Mucosa of rectum (tissue), 2 donors: ENCODE measurements at regions not wholly inside any gene's neighbourhood (a gene's known extent, or its start where the extent isn't known, plus 50 kb on each side); places are given as distances from the start of the nearest gene placed in this dataset.

Source experiments
- H3K27ac ChIP-seq, 2 donors: one replicate each; pipeline ENCODE4 v1.7.0; 2013; ENCODE audit warnings: inconsistent platforms in 2 of 2, low read depth in 2 of 2, low read length in 2 of 2
- H3K27me3 ChIP-seq, 2 donors: one replicate each; pipeline ENCODE4 v1.7.0; 2013; ENCODE audit warnings: low read length in 2 of 2; ENCODE audit not compliant: control insufficient read depth in 2 of 2, insufficient read depth in 2 of 2
- H3K36me3 ChIP-seq, 2 donors: one replicate each; pipeline ENCODE4 v1.7.0; 2013; ENCODE audit warnings: low read length in 2 of 2; ENCODE audit not compliant: control insufficient read depth in 2 of 2, insufficient read depth in 2 of 2
- H3K4me1 ChIP-seq, 2 donors: one replicate each; pipeline ENCODE4 v1.7.0; 2013; ENCODE audit warnings: low read length in 2 of 2, mild to moderate bottlenecking in 1 of 2; ENCODE audit not compliant: control insufficient read depth in 2 of 2, insufficient read depth in 2 of 2
- H3K4me3 ChIP-seq, 2 donors: one replicate each; pipeline ENCODE4 v1.7.0; 2013; ENCODE audit warnings: low read length in 2 of 2
- H3K9ac ChIP-seq, 2 donors: one replicate each; pipeline ENCODE4 v1.7.0; 2013; ENCODE audit warnings: low read length in 2 of 2, low read depth in 1 of 2, mild to moderate bottlenecking in 1 of 2
- H3K9me3 ChIP-seq, 2 donors: one replicate each; pipeline ENCODE4 v1.7.0; 2013; ENCODE audit warnings: low read length in 2 of 2; ENCODE audit not compliant: control insufficient read depth in 2 of 2
- donor health status: healthy.
- donor health status: Normal muscosa, but diverticular disease.

- Histone ChIP-seq H3K36me3 (no peaks in the 10 kb centered on the region), H3K4me3 (no peak overlapping the region), H3K27ac (no peak overlapping the region), H3K4me1 (no peaks in the 10 kb centered on the region), H3K27me3 (no peaks in the 10 kb centered on the region), H3K9ac (no peak overlapping the region), H3K9me3 (no peaks in the 10 kb centered on the region)
Observed at GRCh38 chr7:106791526-106791925, 73.6 kb upstream of the PIK3CG start.

GRCh38 chr7:106792233-106792926 is 72.7 kb upstream of the PIK3CG start:
- Histone ChIP-seq H3K36me3 (no peaks in the 10 kb centered on the region), H3K27me3 (no peaks in the 10 kb centered on the region), H3K4me3 (no peak overlapping the region), H3K9ac (no peak overlapping the region), H3K9me3 (no peaks in the 10 kb centered on the region), H3K27ac (no peak overlapping the region), H3K4me1 (peaks cover 0 to 4% of the 10 kb centered on the region in 2 donors)

DNA sequence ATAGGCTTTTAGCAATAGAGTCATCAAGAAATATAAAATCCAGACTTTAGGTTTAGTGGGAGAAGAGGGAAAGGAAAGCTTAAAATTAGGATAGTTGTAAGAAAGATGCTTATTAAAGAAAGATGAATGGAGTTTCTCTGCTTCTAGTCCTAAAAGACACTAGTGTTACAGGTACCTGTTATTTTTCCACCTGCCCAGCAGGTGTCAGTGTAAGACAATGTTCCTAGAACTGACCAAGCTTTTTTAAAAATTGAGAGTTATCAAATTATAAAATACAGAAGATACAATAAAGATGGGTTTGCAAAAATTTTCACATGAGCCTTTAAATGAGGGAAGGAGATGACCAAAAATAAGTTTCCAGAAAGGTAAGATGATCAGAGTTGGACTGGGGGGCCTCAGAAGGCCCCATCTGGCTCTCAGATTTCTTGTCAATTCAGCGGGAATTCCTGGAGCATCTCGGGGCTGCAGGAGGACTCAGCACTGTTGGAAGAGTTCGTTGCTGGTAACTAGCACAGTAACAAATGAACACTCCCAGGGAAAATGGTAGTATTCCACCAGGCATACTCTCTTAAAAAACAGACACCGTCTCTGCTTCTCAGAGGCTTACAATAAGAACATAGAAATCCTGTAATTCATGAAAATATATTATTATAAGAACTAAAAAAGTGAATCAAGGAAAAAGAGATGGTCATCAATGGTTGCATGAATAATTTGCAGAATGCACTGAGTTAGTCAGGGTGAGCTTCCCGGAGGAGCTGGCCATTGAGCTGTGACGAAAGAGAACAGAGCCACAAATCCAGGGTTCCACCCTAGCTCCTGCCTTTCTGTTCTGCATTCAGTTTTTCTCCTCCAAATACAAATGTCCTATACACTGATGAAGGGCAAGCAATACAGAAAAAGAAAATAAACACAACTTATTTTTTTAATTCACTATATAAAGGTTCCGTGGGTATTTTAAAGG is 71.8 kb upstream of the PIK3CG start:
- no peak overlapping the region for H3K9ac ChIP-seq
- H3K9me3 ChIP-seq: no peaks in the 10 kb centered on the region
- no peaks in the 10 kb centered on the region for H3K27me3 ChIP-seq
- H3K4me3 ChIP-seq: no peak overlapping the region
- no peak overlapping the region for H3K27ac ChIP-seq
- no peaks in the 10 kb centered on the region for H3K36me3 ChIP-seq
- peaks cover 0 to 4% of the 10 kb centered on the region in 2 donors for H3K4me1 ChIP-seq

DNA sequence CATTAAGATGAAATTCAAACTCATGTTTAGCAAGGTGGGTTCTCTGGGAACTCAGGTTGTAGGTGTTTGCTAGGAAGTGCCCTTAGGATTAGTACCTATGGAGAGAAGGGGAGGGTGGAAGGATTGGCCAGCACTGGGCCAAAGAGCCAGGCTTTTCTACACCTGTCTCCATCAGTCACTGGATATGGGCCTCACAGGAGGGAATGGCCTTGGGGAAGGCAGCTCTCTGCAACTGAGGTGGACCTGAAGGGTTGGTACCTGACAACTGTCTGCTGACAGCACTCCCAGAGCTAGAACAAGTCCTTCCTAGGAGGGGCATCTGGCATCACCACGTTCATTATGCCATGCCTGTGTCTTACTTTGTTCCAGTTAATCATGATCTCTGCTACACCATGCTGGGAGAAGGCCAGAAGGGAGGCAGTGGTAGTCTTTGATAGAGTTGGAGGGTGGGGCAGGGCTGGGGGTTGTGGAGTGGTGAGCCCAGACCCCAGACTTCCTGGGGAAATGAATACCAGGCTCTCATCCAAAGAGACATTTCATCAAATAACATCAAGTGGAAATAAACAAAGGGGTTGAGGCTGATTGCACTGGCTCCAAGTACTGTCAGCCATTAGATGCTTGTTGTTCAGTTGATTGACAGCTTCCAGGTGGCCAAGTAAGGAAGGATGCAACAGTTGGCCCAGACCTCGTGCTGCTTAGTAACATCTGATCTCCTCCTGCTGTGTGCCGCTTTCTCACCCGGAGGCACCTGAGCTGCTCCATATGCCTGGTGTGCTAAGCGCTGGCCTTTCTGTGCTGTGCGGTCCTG is 70.6 kb upstream of the PIK3CG start:
- Histone ChIP-seq H3K36me3 (no peaks in the 10 kb centered on the region), H3K4me3 (no peak overlapping the region), H3K9ac (no peak overlapping the region), H3K27ac (no peak overlapping the region), H3K27me3 (no peaks in the 10 kb centered on the region), H3K9me3 (no peaks in the 10 kb centered on the region), H3K4me1 (peaks cover 0 to 4% of the 10 kb centered on the region in 2 donors)

GRCh38 chr7:106795084-106795876 is 69.8 kb upstream of the PIK3CG start:
- H3K9ac ChIP-seq: no peak overlapping the region
- no peak overlapping the region for H3K27ac ChIP-seq
- no peaks in the 10 kb centered on the region for H3K27me3 ChIP-seq
- H3K36me3 ChIP-seq: no peaks in the 10 kb centered on the region
- H3K4me1 ChIP-seq: peaks cover 0 to 4% of the 10 kb centered on the region in 2 donors
- H3K4me3 ChIP-seq: no peak overlapping the region
- no peaks in the 10 kb centered on the region for H3K9me3 ChIP-seq

- Histone ChIP-seq H3K27me3 (no peaks in the 10 kb centered on the region), H3K4me3 (no peak overlapping the region), H3K9me3 (no peaks in the 10 kb centered on the region), H3K9ac (no peak overlapping the region), H3K27ac (no peak overlapping the region), H3K36me3 (no peaks in the 10 kb centered on the region), H3K4me1 (peaks cover 0 to 4% of the 10 kb centered on the region in 2 donors)
Observed at GRCh38 chr7:106795877-106796231, 69.2 kb upstream of the PIK3CG start.

DNA sequence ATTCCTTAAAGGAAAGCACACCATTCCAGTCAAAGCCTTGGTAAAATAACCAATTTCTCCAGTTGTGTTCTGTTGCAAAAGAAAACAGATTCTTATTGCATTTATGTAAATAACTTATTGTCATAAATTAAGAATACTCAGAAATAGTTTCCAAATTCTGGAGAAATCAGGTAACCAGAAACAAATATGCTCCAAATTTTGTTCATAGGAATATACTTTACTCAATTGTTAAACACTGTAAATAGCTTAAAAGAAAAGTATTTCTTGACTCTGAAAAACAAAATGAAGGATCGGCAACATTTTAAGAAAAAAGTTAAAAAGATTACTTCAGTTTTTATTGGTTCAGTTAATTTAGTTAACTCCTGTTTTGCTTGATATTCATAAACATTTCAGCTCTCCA is 67.1 kb upstream of the PIK3CG start:
- Histone ChIP-seq H3K4me3 (no peak overlapping the region), H3K27me3 (no peaks in the 10 kb centered on the region), H3K9me3 (no peaks in the 10 kb centered on the region), H3K9ac (no peak overlapping the region), H3K27ac (no peak overlapping the region), H3K36me3 (no peaks in the 10 kb centered on the region), H3K4me1 (peaks cover 0 to 4% of the 10 kb centered on the region in 2 donors)

DNA sequence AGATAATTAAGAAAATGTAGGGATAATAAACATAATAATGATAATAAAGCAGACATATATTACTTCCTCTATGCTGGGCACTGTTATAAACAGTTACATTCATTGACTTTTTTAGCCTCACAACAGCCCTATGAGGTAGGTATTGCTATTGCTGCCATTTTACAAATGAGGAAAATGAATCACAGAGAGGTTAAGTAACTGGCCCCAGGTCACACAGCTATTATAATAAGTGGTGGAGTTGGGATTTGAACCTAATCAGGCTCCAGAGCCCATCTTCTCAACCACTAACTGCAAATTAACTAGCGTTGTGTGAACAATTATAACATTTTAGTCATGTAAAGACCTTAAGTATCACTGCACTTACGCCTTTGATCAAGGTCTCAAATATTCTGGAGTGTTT is 62.5 kb upstream of the PIK3CG start:
- H3K9ac ChIP-seq: no peak overlapping the region
- no peaks in the 10 kb centered on the region for H3K4me1 ChIP-seq
- H3K36me3 ChIP-seq: no peaks in the 10 kb centered on the region
- no peak overlapping the region for H3K4me3 ChIP-seq
- H3K27ac ChIP-seq: no peak overlapping the region
- H3K9me3 ChIP-seq: no peaks in the 10 kb centered on the region
- no peaks in the 10 kb centered on the region for H3K27me3 ChIP-seq

GRCh38 chr7:106806556-106806955 is 58.5 kb upstream of the PIK3CG start:
- H3K4me3 ChIP-seq: no peak overlapping the region
- no peaks in the 10 kb centered on the region for H3K27me3 ChIP-seq
- H3K9ac ChIP-seq: no peak overlapping the region
- no peaks in the 10 kb centered on the region for H3K36me3 ChIP-seq
- no peaks in the 10 kb centered on the region for H3K9me3 ChIP-seq
- H3K4me1 ChIP-seq: no peaks in the 10 kb centered on the region
- H3K27ac ChIP-seq: no peak overlapping the region
